Lower leg skin (tissue), 4 donors: ENCODE measurements at regions not wholly inside any gene's neighbourhood (a gene's known extent, or its start where the extent isn't known, plus 50 kb on each side); places are given as distances from the start of the nearest gene placed in this dataset.

ENCODE experiments used
- DNase-seq, 2 donors: peaks; one replicate each; pipeline ENCODE4 v3.0.0-alpha.2; 2019; ENCODE audit warnings: low spot score in 2 of 2
- H3K4me3 ChIP-seq: fragments of 200-600 bp; sonication (generic); 2 replicates; pipeline ENCODE4 v1.5.1; 2017; ENCODE audit warnings: mild to moderate bottlenecking, low read depth; ENCODE audit not compliant: poor library complexity, severe bottlenecking
- CTCF ChIP-seq, 3 donors: fragments of 450-650 bp; IDR thresholded peaks; one replicate each; pipeline ENCODE4 v1.5.1; 2016; ENCODE audit warnings: antibody characterized with exemption in 3 of 3, mild to moderate bottlenecking in 3 of 3, moderate library complexity in 2 of 3
- POLR2A ChIP-seq, 2 donors: fragments of 450-650 bp; IDR thresholded peaks; one replicate each; pipeline ENCODE4 v1.6.1; 2016 to 2017; ENCODE audit warnings: antibody characterized with exemption in 2 of 2, mild to moderate bottlenecking in 1 of 2, moderate library complexity in 1 of 2
- WGBS, 2 donors: methylation state at CpG; one replicate each; pipeline ENCODE4 v1.1.5; 2018; 5-methylcytosine and 5-hydroxymethylcytosine counted together
- intact Hi-C: fragments of 100-400 bp; cut with DNase I; formaldehyde crosslinking; loops from one replicate; pipeline ENCODE4 v1.15.0; 2023; ENCODE audit warnings: low total_unique reads

- 75 to 77% methylated on average over 5 of the region's 5 CpGs for WGBS, 2 donors
- no peak overlapping the region for H3K4me3 ChIP-seq
- intact Hi-C loops = no loop called here
- TF ChIP-seq CTCF (IDR thresholded peaks at IDR 0.05) = no peak
- TF ChIP-seq POLR2A (IDR thresholded peaks at IDR 0.05) = no peak
- DNase-seq = no peak
These were observed 460.9 kb upstream of the KCNMB2 start for GRCh38 chr3:178075344-178075743.

GRCh38 chr3:178078953-178079352 is 457.3 kb upstream of the KCNMB2 start:
- DNase-seq = no peak
- TF ChIP-seq POLR2A (IDR thresholded peaks at IDR 0.05) = no peak
- no peak for TF ChIP-seq CTCF (IDR thresholded peaks at IDR 0.05)
- H3K4me3 ChIP-seq = no peak overlapping the region
- 14 to 16% methylated on average over 1 of the region's 1 CpG for WGBS, 2 donors
- intact Hi-C loops = no loop called here

- intact Hi-C loops = no loop called here
- H3K4me3 ChIP-seq = no peak overlapping the region
- WGBS, 2 donors = 74 to 75% methylated on average over 1 of the region's 1 CpG
- TF ChIP-seq CTCF (IDR thresholded peaks at IDR 0.05) (no peak), POLR2A (IDR thresholded peaks at IDR 0.05) (no peak)
- no peak for DNase-seq
These were observed 456.3 kb upstream of the KCNMB2 start for GRCh38 chr3:178079966-178080365.

GRCh38 chr3:178082326-178082906 is 453.8 kb upstream of the KCNMB2 start:
- intact Hi-C loops = no loop called here
- no peak for DNase-seq
- no peak for TF ChIP-seq POLR2A (IDR thresholded peaks at IDR 0.05)
- TF ChIP-seq CTCF (IDR thresholded peaks at IDR 0.05) = no peak
- WGBS, 2 donors = 59 to 69% methylated on average over 4 of the region's 4 CpGs
- H3K4me3 ChIP-seq = no peak overlapping the region

- WGBS, 2 donors = 43 to 49% methylated on average over 6 of the region's 6 CpGs
- TF ChIP-seq POLR2A (IDR thresholded peaks at IDR 0.05) (no peak), CTCF (IDR thresholded peaks at IDR 0.05) (no peak)
- no peak for DNase-seq
- no peak overlapping the region for H3K4me3 ChIP-seq
- intact Hi-C loops = no loop called here
These were observed 452.1 kb upstream of the KCNMB2 start for GRCh38 chr3:178083906-178084866.
